Sigmoid colon (tissue), 6 donors: ENCODE measurements at regions not wholly inside any gene's neighbourhood (a gene's known extent, or its start where the extent isn't known, plus 50 kb on each side); places are given as distances from the start of the nearest gene placed in this dataset.
A peak's percentile ranks its signal among the peaks of the same experiment; 100 is the strongest.

Source experiments
- DNase-seq: peaks from one replicate; pipeline ENCODE4 v3.0.0-alpha.2; 2019
- H3K27ac ChIP-seq, 4 donors: fragments of 200-600 bp; sonication (generic); one replicate each; pipeline ENCODE4 v1.5.1; 2016 to 2019; ENCODE audit warnings: mild to moderate bottlenecking in 1 of 4
- H3K27me3 ChIP-seq, 3 donors: fragments of 200-600 bp; sonication (generic); one replicate each; pipeline ENCODE4 v1.5.1; 2019; ENCODE audit warnings: mild to moderate bottlenecking in 1 of 3
- H3K36me3 ChIP-seq, 4 donors: fragments of 200-600 bp; sonication (generic); one replicate each; pipeline ENCODE4 v1.5.1; 2016 to 2019
- H3K4me1 ChIP-seq, 4 donors: fragments of 200-600 bp; sonication (generic); one replicate each; pipeline ENCODE4 v1.5.1; 2017 to 2019
- H3K4me3 ChIP-seq, 4 donors: fragments of 200-600 bp; sonication (generic); one replicate each; pipeline ENCODE4 v1.5.1; 2017 to 2019; ENCODE audit warnings: mild to moderate bottlenecking in 2 of 4, moderate library complexity in 1 of 4
- H3K9me3 ChIP-seq, 4 donors: fragments of 200-600 bp in 3 of 4; sonication (generic) in 3 of 4; one replicate each; pipeline versions ENCODE4 v1.5.1 to v1.6.1; 2013 to 2019
- CTCF ChIP-seq, 4 experiments: fragments of 450-650 bp in 3 of 4; fragments of 200-600 bp in 1 of 4; IDR thresholded peaks; one replicate each; pipeline ENCODE4 v1.5.1; 2016 to 2019; ENCODE audit warnings: antibody characterized with exemption in 4 of 4, mild to moderate bottlenecking in 3 of 4, moderate library complexity in 2 of 4
- EP300 ChIP-seq, 4 donors: sonication (generic); formaldehyde crosslinking; IDR thresholded peaks; one replicate each; pipeline ENCODE4 v1.6.1; 2017; ENCODE audit warnings: antibody characterized with exemption in 4 of 4
- POLR2A ChIP-seq, 2 donors: fragments of 450-650 bp; IDR thresholded peaks; one replicate each; pipeline ENCODE4 v1.6.1; 2016; ENCODE audit warnings: antibody characterized with exemption in 2 of 2, mild to moderate bottlenecking in 2 of 2, moderate library complexity in 2 of 2
- POLR2AphosphoS5 ChIP-seq, 4 donors: sonication (generic); formaldehyde crosslinking; IDR thresholded peaks; one replicate each; pipeline ENCODE4 v1.6.1; 2017; ENCODE audit warnings: antibody characterized with exemption in 4 of 4
- WGBS, 2 donors: extraction: QIAGEN DNeasy Blood & Tissue Kit; methylation state at CpG; one replicate each; pipeline ENCODE4 v1.1.7; 2013; 5-methylcytosine and 5-hydroxymethylcytosine counted together
- intact Hi-C: fragments of 100-400 bp; cut with DNase I; formaldehyde crosslinking; loops from one replicate; pipeline ENCODE4 v1.15.1; 2023
- donor health status: healthy with polysubstance abuse.
- donor health status: healthy.

- no peaks in the 10 kb centered on the region for H3K36me3 ChIP-seq
- H3K27ac ChIP-seq, result no peak overlapping the region
- H3K9me3 ChIP-seq, result no peaks in the 10 kb centered on the region
- no peak overlapping the region for H3K4me3 ChIP-seq
- H3K4me1 ChIP-seq, result no peaks in the 10 kb centered on the region
- intact Hi-C loops, result no loop called here
- H3K27me3 ChIP-seq, result no peaks in the 10 kb centered on the region
- no peak for DNase-seq
- 91 to 92% methylated on average over 1 of the region's 1 CpG for WGBS, 2 donors
- TF ChIP-seq POLR2AphosphoS5 (IDR thresholded peaks at IDR 0.05), result no peak
- no peak for TF ChIP-seq EP300 (IDR thresholded peaks at IDR 0.05)
- no peak for TF ChIP-seq POLR2A (IDR thresholded peaks at IDR 0.05)
- TF ChIP-seq CTCF (IDR thresholded peaks at IDR 0.05), result no peak
These were observed 436.7 kb upstream of the AADAT start for GRCh38 chr4:170526471-170526870.

DNA sequence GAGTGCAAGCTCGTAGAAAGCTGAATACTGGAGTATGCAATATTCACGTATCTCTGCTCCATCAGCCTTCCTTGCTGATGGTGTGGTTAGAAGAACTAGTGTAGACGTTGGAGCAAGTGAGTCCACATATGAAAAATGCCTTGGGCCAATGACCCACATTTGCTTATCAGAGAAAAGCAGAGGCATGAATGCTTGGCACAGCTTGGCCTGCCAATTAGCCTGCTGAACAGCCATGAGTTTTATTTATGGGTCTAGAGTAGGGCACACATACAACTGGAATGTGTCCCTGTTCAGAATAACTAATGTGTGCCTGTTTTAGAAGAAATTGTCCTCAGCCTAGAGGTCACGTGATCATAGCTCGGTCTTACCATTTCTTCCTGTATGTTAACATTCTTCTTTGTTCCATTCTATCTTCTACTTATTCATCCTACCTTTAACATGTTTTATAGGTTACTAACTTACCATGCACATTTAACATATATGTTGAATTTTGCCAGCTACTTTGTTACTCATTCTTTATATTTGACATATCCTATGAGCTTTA, 432.7 kb upstream of the AADAT start:
- H3K9me3 ChIP-seq, result no peaks in the 10 kb centered on the region
- intact Hi-C loops, result no loop called here
- no peak for TF ChIP-seq POLR2AphosphoS5 (IDR thresholded peaks at IDR 0.05)
- TF ChIP-seq EP300 (IDR thresholded peaks at IDR 0.05), result no peak
- TF ChIP-seq CTCF (IDR thresholded peaks at IDR 0.05), result no peak
- no peak for TF ChIP-seq POLR2A (IDR thresholded peaks at IDR 0.05)
- DNase-seq, result no peak
- 88 to 89% methylated on average over 5 of the region's 5 CpGs for WGBS, 2 donors
- no peak overlapping the region for H3K4me3 ChIP-seq
- H3K36me3 ChIP-seq, result no peaks in the 10 kb centered on the region
- no peaks in the 10 kb centered on the region for H3K4me1 ChIP-seq
- no peak overlapping the region for H3K27ac ChIP-seq
- H3K27me3 ChIP-seq, result no peaks in the 10 kb centered on the region

DNA sequence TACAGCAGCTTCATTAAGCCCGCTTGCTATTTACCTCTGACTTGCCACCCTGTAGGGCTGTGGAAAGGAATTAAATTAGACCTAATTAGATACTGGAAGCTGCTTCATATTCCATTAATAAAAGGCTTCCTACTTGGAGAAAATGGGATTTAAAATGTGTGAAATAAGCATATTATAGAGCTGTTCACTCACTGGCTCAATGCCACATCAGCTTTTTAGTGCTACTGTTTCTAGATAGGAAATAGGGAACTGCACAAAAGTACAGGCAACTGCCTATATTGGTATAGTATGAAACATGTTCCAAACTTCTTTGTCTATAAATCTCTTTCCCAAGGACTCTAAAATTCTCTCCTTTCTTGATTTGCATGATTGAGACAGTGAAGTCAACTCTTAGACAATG, 407.9 kb upstream of the AADAT start:
- no peak for TF ChIP-seq CTCF (IDR thresholded peaks at IDR 0.05)
- TF ChIP-seq POLR2A (IDR thresholded peaks at IDR 0.05), result no peak
- no peak for TF ChIP-seq EP300 (IDR thresholded peaks at IDR 0.05)
- TF ChIP-seq POLR2AphosphoS5 (IDR thresholded peaks at IDR 0.05), result no peak
- H3K4me1 ChIP-seq, result no peaks in the 10 kb centered on the region
- no peak for DNase-seq
- H3K36me3 ChIP-seq, result no peaks in the 10 kb centered on the region
- no peaks in the 10 kb centered on the region for H3K27me3 ChIP-seq
- H3K9me3 ChIP-seq, result peaks cover 0 to 3% (median 0%) of the 10 kb centered on the region in 4 donors
- intact Hi-C loops, result no loop called here
- no peak overlapping the region for H3K27ac ChIP-seq
- 67 to 77% methylated on average over 1 of the region's 1 CpG for WGBS, 2 donors
- peak overlapping the region in 1 of 4 donors; percentile 16 for H3K4me3 ChIP-seq

DNA sequence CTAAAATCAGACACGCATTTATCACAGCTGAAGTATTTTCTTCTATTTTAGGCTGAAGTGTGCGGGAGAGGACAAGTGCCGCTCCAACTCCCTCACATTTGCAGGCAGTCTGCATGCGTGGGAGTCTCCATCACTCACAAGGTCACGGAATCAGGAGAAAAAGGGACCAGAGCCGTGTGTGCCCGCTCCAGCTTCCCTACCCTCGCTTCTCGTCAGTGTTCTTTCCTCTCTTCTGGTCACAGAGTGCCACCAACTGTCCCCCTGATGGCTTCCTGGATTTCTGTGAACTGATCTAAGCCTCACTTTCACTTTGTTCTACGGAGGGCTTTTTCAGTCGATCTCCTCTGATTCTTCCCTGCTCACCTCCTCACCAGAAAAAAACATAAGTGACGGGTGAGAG, 407.4 kb upstream of the AADAT start:
- 66 to 73% methylated on average over 12 of the region's 12 CpGs for WGBS, 2 donors
- Histone ChIP-seq H3K36me3 (no peaks in the 10 kb centered on the region), H3K27me3 (no peaks in the 10 kb centered on the region), H3K4me1 (no peaks in the 10 kb centered on the region), H3K27ac (no peak overlapping the region), H3K9me3 (peaks cover 0 to 3% (median 0%) of the 10 kb centered on the region in 4 donors), H3K4me3 (peak overlapping the region in 2 of 4 donors; percentile 0 to 16)
- no peak for DNase-seq
- TF ChIP-seq POLR2A (IDR thresholded peaks at IDR 0.05), result no peak
- TF ChIP-seq CTCF (IDR thresholded peaks at IDR 0.05), result no peak
- TF ChIP-seq EP300 (IDR thresholded peaks at IDR 0.05), result no peak
- TF ChIP-seq POLR2AphosphoS5 (IDR thresholded peaks at IDR 0.05), result no peak
- intact Hi-C loops, result no loop called here

- TF ChIP-seq CTCF (IDR thresholded peaks at IDR 0.05), result no peak
- TF ChIP-seq POLR2A (IDR thresholded peaks at IDR 0.05), result no peak
- TF ChIP-seq EP300 (IDR thresholded peaks at IDR 0.05), result no peak
- TF ChIP-seq POLR2AphosphoS5 (IDR thresholded peaks at IDR 0.05), result no peak
- H3K27me3 ChIP-seq, result no peaks in the 10 kb centered on the region
- intact Hi-C loops, result no loop called here
- H3K4me1 ChIP-seq, result no peaks in the 10 kb centered on the region
- H3K4me3 ChIP-seq, result no peak overlapping the region
- 65 to 66% methylated on average over 2 of the region's 2 CpGs for WGBS, 2 donors
- H3K9me3 ChIP-seq, result peaks cover 0 to 3% (median 0%) of the 10 kb centered on the region in 4 donors
- DNase-seq, result no peak
- H3K27ac ChIP-seq, result no peak overlapping the region
- no peaks in the 10 kb centered on the region for H3K36me3 ChIP-seq
These were observed 402.2 kb upstream of the AADAT start for GRCh38 chr4:170491981-170492380.
